ENCODE measurements at regions not wholly inside any gene's neighbourhood (a gene's known extent, or its start where the extent isn't known, plus 50 kb on each side); places are given as distances from the start of the nearest gene placed in this dataset.
A peak's percentile ranks its signal among the peaks of the same experiment; 100 is the strongest.

GRCh38 chr2:217636578-217636977 is 366.2 kb downstream of the TNS1 start:
- H3K27me3 ChIP-seq: no peaks in the 10 kb centered on the region
- intact Hi-C loops (cut with DNase I; ENCODE audit: low total_unique reads): no loop called here
- TF ChIP-seq EP300 (IDR thresholded peaks at IDR 0.05) (no peak), CTCF (IDR thresholded peaks at IDR 0.05) (no peak), POLR2A (IDR thresholded peaks at IDR 0.05) (no peak), POLR2AphosphoS5 (IDR thresholded peaks at IDR 0.05) (no peak)
- H3K27ac ChIP-seq: no peak overlapping the region
- WGBS, 5 donors: 75 to 85% (median 79%) methylated on average over 5 of the region's 5 CpGs
- H3K4me3 ChIP-seq: no peak overlapping the region
- no peak for DNase-seq
- no peaks in the 10 kb centered on the region for H3K36me3 ChIP-seq
- no peaks in the 10 kb centered on the region for H3K9me3 ChIP-seq
- H3K4me1 ChIP-seq: peaks cover 0 to 26% (median 12%) of the 10 kb centered on the region in 4 donors

GRCh38 chr2:217634871-217635270 is 367.9 kb downstream of the TNS1 start:
- intact Hi-C loops (cut with DNase I; ENCODE audit: low total_unique reads): no loop called here
- WGBS, 5 donors: 41 to 69% (median 58%) methylated on average over 1 of the region's 1 CpG
- H3K27ac ChIP-seq: no peak overlapping the region
- no peaks in the 10 kb centered on the region for H3K27me3 ChIP-seq
- no peak for DNase-seq
- H3K4me3 ChIP-seq: no peak overlapping the region
- H3K9me3 ChIP-seq: no peaks in the 10 kb centered on the region
- no peak for TF ChIP-seq EP300 (IDR thresholded peaks at IDR 0.05)
- TF ChIP-seq CTCF (IDR thresholded peaks at IDR 0.05): no peak
- no peak for TF ChIP-seq POLR2AphosphoS5 (IDR thresholded peaks at IDR 0.05)
- no peak for TF ChIP-seq POLR2A (IDR thresholded peaks at IDR 0.05)
- peaks cover 0 to 33% (median 16%) of the 10 kb centered on the region in 4 donors for H3K4me1 ChIP-seq
- H3K36me3 ChIP-seq: no peaks in the 10 kb centered on the region

GRCh38 chr2:217632043-217632442 is 370.8 kb downstream of the TNS1 start:
- H3K27ac ChIP-seq: peak overlapping the region in 2 of 5 donors; percentile 5 to 59

GRCh38 chr2:217631115-217631514 is 371.7 kb downstream of the TNS1 start:
- intact Hi-C loops (cut with DNase I; ENCODE audit: low total_unique reads): no loop called here
- Histone ChIP-seq H3K27ac (peak overlapping the region in 1 of 5 donors; percentile 59), H3K36me3 (no peaks in the 10 kb centered on the region), H3K27me3 (no peaks in the 10 kb centered on the region), H3K4me1 (peaks cover 0 to 40% (median 16%) of the 10 kb centered on the region in 4 donors), H3K9me3 (no peaks in the 10 kb centered on the region), H3K4me3 (no peak overlapping the region)
- TF ChIP-seq POLR2AphosphoS5 (IDR thresholded peaks at IDR 0.05) (no peak), CTCF (IDR thresholded peaks at IDR 0.05) (no peak), EP300 (IDR thresholded peaks at IDR 0.05) (no peak), POLR2A (IDR thresholded peaks at IDR 0.05) (no peak)
- no peak for DNase-seq
- WGBS, 5 donors: 70 to 80% (median 72%) methylated on average over 10 of the region's 10 CpGs

More at GRCh38 chr2:217632043-217632442, 370.8 kb downstream of the TNS1 start:
- Histone ChIP-seq H3K27me3 (no peaks in the 10 kb centered on the region), H3K36me3 (no peaks in the 10 kb centered on the region), H3K4me1 (peaks cover 0 to 40% (median 16%) of the 10 kb centered on the region in 4 donors), H3K4me3 (no peak overlapping the region), H3K9me3 (no peaks in the 10 kb centered on the region)
- intact Hi-C loops (cut with DNase I; ENCODE audit: low total_unique reads): no loop called here
- TF ChIP-seq CTCF (IDR thresholded peaks at IDR 0.05) (no peak), POLR2AphosphoS5 (IDR thresholded peaks at IDR 0.05) (peak; percentile 26 to 54 (median 27)), POLR2A (IDR thresholded peaks at IDR 0.05) (no peak)
- WGBS, 5 donors: 56 to 87% (median 75%) methylated on average over 1 of the region's 1 CpG
- peak in 1 of 2 donors; percentile 42 for DNase-seq
